GM18858 (cell line): ENCODE measurements at regions not wholly inside any gene's neighbourhood (a gene's known extent, or its start where the extent isn't known, plus 50 kb on each side); places are given as distances from the start of the nearest gene placed in this dataset.
A peak's percentile ranks its signal among the peaks of the same experiment; 100 is the strongest.
"Not testable (repeated sequence)": the region's sequence is repeated elsewhere in the genome, so short reads cannot be mapped to it uniquely, and the experiment has no call there.

ENCODE experiments used
- ATAC-seq: cut with Tn5 transposase; IDR thresholded peaks from one replicate; pipeline ENCODE4 v1.9.1; 2021; ENCODE audit not compliant: unreplicated experiment

DNA sequence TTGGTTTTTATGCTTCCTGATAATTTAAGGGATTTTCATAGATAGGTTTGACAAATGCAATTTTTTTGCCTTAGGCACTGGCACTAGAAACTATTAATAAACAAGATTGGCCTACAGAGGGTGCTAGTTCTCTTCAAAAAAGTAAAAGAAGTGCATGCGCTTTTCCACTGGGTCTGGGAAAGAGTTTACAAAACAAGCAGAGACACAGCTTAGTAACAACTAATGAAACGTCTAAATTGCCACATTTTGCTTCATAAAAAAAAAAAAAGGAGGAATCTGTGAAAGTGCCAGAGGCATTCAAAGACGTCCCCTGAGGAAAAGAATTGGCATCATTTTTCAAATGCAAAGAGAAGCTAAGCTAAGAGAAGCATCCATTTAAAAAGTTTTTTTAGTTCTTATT is 58.3 kb upstream of the EEA1 start:
- no peak for ATAC-seq

DNA sequence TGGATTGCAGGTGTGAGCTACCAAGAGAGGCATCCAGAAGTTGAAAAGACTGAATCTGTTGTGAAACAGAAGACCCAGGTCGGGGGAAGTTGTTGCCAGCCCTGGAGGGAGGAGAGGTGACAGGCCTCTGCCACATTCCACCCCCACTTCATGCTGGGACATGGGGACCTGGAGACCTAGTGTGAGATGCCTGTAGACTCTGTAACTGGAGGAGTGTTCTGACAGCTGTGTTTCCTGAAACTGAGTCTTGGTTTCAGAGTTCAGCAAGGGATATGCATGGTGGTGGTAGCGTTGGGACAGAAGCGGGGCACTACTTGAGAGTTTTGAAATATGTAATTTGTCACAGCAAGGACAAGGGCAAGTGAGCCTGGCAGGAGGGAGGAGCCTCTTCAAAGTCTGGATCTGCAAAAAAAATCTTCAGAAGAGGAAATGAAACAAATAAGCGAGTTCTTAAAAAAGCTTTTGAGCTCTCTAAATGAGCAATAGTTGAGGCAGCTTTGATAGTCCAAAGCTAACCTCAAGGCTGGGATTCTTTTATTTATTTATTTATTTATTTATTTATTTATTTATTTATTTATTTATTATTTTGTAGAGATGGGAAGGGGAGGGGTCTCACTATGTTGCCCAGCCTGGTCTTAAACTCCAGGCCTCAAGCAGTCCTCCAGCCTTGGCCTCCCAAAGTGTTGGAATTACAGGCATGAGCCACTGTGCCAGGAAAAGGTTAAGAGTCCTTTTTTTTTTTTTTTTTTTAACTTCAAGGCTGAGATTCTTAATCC is 58.9 kb upstream of the EEA1 start:
- ATAC-seq: peak; percentile 84

GRCh38 chr12:92988622-92989130 is 59.6 kb upstream of the EEA1 start:
- no peak for ATAC-seq

DNA sequence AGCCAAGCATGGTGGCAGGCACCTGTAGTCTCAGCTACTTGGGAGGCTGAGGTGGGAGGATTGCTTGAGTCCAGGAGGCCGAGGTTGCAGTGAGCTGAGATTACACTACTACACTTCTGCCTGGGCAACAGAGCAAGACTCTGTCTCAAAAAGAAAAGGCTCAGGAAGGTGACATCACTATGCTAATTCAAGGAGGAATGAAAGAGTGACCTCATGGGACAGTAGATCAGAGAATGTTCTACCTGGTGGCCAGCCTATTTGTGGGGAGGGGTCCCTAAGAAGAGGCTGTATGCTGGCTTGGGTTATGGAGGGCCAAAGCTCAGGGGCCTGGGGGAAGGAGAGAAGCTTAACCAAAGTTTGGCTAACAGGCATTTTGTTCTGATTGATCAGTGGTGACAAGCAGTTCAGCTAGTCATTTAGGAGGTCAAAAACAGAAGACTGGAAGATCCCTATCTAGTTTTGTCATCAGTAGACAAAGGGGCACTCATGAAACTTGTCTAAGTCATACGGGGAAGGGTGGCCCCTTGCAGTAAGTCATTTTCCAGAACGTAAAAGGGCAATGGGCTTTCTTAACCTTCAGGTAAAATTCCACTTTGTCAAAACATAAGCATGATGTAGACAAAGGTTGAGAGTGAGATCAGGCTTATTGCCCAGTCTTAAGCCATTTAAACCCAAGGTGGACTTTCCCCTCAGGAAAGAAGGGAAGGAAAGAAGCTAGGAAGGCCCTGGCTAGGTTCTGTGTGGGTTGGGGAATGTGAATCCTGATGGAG is 60.8 kb upstream of the EEA1 start:
- ATAC-seq: no peak

DNA sequence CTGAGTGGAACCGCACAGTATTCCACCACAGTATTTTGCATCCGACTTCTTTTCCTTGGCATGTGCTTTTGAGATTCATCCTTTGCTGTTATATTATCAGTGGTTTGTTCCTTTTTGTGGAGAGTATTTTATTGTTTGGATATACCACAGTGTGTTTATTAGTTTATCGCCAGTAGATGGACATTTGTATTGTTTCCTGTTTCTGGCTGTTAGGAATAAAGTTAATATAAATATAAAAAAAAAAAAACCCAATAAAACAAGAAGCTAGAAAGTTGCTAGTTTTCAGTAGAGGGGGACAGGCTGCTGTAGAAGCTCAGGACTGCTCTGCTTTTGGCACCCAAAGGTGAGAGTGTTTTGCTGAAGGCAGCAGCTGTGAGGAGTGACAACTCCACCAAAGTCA is 62.0 kb upstream of the EEA1 start:
- no peak for ATAC-seq

GRCh38 chr12:92992041-92992440 is 62.9 kb upstream of the EEA1 start:
- no peak for ATAC-seq

DNA sequence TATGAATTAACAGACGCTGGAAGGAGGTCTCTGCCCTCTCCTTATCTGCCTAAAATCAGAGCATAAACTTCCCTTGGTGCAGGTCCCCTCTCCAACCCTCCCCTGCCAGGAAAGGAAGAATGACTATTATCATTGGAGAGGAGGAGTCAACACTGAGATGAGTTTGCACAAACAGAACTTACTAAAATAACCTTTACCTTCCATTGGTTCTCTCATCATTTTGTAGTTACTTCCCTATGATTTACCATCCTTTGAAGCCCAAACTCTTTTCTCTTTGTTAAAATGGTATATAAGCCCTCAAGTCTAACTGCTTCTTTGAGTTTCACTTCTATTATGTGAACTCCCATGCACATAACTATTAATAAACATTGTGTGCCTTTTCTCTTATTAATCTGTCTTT is 64.2 kb upstream of the EEA1 start:
- ATAC-seq: no peak

- peak; percentile 67 for ATAC-seq
Measured at GRCh38 chr12:92995258-92995903, 66.3 kb upstream of the EEA1 start.

DNA sequence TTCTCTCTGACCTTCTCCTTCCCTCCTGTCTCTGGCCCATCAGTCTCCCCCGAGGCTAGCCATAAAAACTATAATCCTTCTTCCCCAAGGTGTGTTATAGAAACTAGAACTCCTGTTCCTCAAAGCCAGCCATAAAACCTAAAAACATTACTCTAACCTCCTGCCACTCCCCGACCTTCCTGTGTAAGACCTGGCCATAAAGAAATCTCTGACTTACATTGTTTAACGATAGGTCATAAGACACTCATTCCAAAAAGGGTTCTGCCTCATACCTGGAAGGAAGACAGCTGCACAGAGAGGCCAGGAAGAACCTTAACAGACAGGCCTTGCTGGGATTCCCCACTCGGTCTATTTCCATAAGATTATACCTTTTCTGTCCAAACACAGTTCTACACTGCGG is 70.9 kb upstream of the EEA1 start:
- no peak for ATAC-seq

DNA sequence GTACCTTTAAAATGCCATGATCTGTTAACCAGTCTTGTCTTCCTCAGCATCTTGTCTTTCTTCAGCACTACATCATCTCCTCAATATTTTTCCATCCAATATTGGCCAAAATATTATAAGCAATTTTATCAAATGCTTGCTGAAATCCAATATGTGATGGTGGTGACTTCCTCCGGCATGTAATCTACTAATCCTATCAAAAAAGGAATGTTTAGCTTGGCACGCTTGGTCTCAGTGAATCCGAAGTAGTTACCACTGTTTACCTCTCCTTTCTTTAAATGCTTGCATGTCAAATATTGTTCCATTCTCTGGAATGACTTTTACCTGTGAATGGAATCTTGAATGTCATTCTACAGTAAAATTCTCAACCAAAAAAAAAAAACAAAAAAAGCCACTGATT is 72.3 kb upstream of the EEA1 start:
- no peak for ATAC-seq

DNA sequence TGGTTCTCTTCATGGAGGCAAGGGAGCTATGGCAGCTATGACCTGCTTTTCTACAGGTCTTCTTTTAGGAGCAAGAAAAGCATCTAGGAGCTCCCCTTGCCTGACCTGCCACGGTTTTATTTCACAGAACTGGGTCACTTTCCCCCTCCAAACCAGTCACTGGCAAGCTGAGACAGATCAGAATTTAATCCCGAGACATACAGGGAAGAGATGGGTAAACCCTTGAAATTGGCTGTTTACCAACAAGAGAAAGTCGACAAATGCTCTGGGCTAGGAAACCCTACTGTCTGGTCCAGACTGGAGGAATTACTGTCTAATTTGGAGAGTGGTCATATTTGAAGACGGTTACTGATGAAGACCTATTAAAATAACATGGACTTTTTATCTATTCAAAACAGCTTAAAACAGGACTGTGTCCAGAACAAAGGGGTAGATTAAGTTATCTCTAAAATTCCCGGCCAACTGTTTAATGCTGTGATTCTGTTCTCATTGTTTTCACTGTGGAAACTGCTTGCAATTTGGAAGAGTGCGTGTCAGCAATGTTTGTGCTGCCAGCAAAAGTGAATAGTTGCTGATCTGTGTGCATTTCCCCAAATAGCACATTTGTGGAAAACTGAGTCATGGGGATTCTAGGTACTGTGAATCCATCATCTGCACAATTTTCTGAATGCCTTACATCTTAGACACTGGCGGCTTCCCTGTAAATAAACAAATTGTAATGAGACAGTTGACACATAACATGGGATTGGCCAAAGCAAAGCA is 73.4 kb upstream of the EEA1 start:
- ATAC-seq: no peak

GRCh38 chr12:93003531-93004239 is 74.6 kb upstream of the EEA1 start:
- no peak for ATAC-seq

- no peak for ATAC-seq
Measured at GRCh38 chr12:93005928-93006392, 76.9 kb upstream of the EEA1 start.

DNA sequence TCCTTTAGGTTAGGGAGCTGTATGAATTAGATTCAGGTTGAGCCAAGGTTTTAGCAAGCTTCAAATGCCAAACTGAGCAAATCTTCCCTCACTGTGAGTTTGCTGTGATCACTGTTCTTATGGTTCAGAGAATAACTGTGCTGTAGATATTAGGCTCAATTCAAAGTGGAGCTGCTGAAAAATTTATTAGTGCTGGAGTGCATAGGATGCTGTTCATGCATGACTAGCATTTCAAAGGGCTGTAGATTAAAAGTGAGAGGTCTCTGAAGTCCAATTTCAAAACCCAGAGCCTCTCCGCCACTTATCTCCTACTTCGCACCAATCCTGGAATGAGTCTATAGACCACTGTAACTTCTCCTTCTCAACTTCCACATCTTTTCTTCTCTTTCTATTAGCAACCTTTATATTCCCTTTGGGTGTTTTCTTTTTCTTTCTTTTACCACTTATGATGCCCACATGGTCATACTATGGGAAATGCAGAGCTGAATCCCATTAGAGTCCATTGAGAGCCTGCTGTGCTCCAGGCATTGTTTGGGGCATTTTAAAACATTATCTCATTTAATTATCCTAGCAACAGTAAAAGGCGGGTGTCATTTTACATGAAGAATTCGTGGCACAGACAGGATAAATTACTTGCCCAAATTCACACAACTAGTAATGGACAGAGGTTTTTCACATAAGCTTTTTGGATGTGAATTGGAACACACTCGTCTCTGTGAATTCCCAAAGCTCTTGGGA is 77.5 kb upstream of the EEA1 start:
- no peak for ATAC-seq

GRCh38 chr12:93007544-93007943 is 78.4 kb upstream of the EEA1 start:
- no peak for ATAC-seq

GRCh38 chr12:93008044-93008778 is 79.1 kb upstream of the EEA1 start:
- peak; percentile 86 for ATAC-seq

DNA sequence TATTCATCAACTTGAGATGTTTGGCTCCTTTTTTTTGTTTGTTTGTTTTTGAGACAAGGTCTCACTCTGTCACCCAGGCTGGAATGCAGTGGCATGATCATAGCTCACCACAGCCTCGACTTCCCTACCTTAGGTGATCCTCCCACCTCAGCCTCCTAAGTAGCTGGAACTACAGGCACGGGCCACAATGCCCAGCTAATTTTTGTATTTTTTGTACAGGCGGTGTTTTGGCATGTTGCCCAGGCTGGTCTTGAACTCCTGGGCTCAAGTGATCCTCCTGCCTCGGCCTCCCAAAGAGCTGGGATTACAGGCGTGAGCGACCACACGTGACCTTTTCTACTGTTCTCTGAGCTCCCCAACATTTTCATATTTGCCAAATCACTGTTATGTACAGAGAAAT is 79.8 kb upstream of the EEA1 start:
- not testable (repeated sequence) for ATAC-seq

DNA sequence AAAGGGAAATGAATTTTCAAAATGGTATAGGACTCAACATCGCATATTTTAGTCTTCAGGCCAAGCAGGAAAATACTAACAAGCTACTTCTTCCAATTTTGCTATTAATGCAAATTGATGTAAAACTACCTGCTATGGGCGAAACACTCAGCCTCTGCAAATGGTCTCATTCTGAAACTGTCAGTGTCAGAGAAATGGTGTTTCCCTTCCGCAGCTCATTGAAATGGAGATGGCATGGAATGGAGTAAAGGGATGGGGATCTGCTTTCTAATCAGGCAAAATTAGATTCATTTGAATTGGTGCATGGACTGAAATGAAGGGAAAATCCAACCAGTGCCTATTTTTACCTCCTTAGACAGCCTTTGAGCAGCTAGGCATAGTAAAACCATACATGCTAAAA is 80.4 kb upstream of the EEA1 start:
- no peak for ATAC-seq

DNA sequence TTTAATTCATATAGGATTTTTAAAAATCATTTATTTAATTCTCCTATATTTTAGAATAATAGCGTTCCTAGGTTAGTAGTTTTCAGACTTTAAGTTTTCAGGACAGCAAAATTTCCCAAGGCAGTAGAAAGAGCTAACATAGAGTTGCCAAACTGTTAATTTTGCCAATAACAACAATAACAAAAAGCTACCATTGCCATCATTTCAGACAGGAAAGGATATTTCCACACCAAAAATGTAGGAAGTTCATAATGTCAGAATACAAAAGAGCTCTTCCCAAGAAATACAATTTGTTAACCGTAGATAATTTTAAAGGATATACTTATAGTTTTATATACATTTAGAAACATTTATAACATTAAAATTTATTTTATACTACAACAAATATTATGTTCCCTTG is 81.4 kb upstream of the EEA1 start:
- no peak for ATAC-seq
